ENCODE measurements at regions not wholly inside any gene's neighbourhood (a gene's known extent, or its start where the extent isn't known, plus 50 kb on each side); places are given as distances from the start of the nearest gene placed in this dataset.

- DNase-seq: no peak
- TF ChIP-seq CTCF (IDR thresholded peaks at IDR 0.05; ENCODE audit: low read depth, low read length, missing control alignments): no peak
- no peak overlapping the region for H3K27ac ChIP-seq
These were observed 201.8 kb upstream of the LRFN2 start for GRCh38 chr6:40788661-40789655.

GRCh38 chr6:40782355-40782754 lies 195.2 kb upstream of the LRFN2 start:
- Histone ChIP-seq H3K4me3 (ENCODE audit: low read depth, low read length) (no peak overlapping the region), H3K36me3 (replicated peaks) (no peaks in the 10 kb centered on the region), H3K27ac (no peak overlapping the region), H3K27me3 (replicated peaks) (no peaks in the 10 kb centered on the region)
- TF ChIP-seq CTCF (IDR thresholded peaks at IDR 0.05; ENCODE audit: low read depth, low read length, missing control alignments): no peak
- DNase-seq: no peak
- in situ Hi-C loops (cut with HindIII; ENCODE audit: low pct_ligation_motif_present, low sequenced_read_pairs): no loop called here

More at GRCh38 chr6:40788661-40789655, 201.8 kb upstream of the LRFN2 start:
- Histone ChIP-seq H3K36me3 (replicated peaks) (no peaks in the 10 kb centered on the region), H3K27me3 (replicated peaks) (no peaks in the 10 kb centered on the region), H3K4me3 (ENCODE audit: low read depth, low read length) (no peak overlapping the region)
- in situ Hi-C loops (cut with HindIII; ENCODE audit: low pct_ligation_motif_present, low sequenced_read_pairs): no loop called here

- H3K36me3 ChIP-seq (replicated peaks): no peaks in the 10 kb centered on the region
- DNase-seq: no peak
- no peak for TF ChIP-seq CTCF (IDR thresholded peaks at IDR 0.05; ENCODE audit: low read depth, low read length, missing control alignments)
- in situ Hi-C loops (cut with HindIII; ENCODE audit: low pct_ligation_motif_present, low sequenced_read_pairs): no loop called here
- H3K27ac ChIP-seq: no peak overlapping the region
- no peaks in the 10 kb centered on the region for H3K27me3 ChIP-seq (replicated peaks)
- no peak overlapping the region for H3K4me3 ChIP-seq (ENCODE audit: low read depth, low read length)
These were observed 193.5 kb upstream of the LRFN2 start for GRCh38 chr6:40780637-40781036.

GRCh38 chr6:40779409-40779808 lies 192.2 kb upstream of the LRFN2 start:
- no peaks in the 10 kb centered on the region for H3K27me3 ChIP-seq (replicated peaks)
- no peak overlapping the region for H3K27ac ChIP-seq
- in situ Hi-C loops (cut with HindIII; ENCODE audit: low pct_ligation_motif_present, low sequenced_read_pairs): no loop called here
- DNase-seq: peak; percentile 57
- TF ChIP-seq CTCF (IDR thresholded peaks at IDR 0.05; ENCODE audit: low read depth, low read length, missing control alignments): no peak
- no peak overlapping the region for H3K4me3 ChIP-seq (ENCODE audit: low read depth, low read length)
- H3K36me3 ChIP-seq (replicated peaks): no peaks in the 10 kb centered on the region

GRCh38 chr6:40778918-40779317 lies 191.8 kb upstream of the LRFN2 start:
- no peak overlapping the region for H3K4me3 ChIP-seq (ENCODE audit: low read depth, low read length)
- no peak overlapping the region for H3K27ac ChIP-seq
- in situ Hi-C loops (cut with HindIII; ENCODE audit: low pct_ligation_motif_present, low sequenced_read_pairs): no loop called here
- H3K36me3 ChIP-seq (replicated peaks): no peaks in the 10 kb centered on the region
- no peak for DNase-seq
- TF ChIP-seq CTCF (IDR thresholded peaks at IDR 0.05; ENCODE audit: low read depth, low read length, missing control alignments): no peak
- no peaks in the 10 kb centered on the region for H3K27me3 ChIP-seq (replicated peaks)

Measured in brain microvascular endothelial cell (primary cell).